Spinal cord (tissue), 9 donors: ENCODE measurements at regions not wholly inside any gene's neighbourhood (a gene's known extent, or its start where the extent isn't known, plus 50 kb on each side); places are given as distances from the start of the nearest gene placed in this dataset.

Source experiments
- DNase-seq, 6 donors: peaks; one replicate each; pipeline versions ENCODE4 v3.0.0 to v3.0.0-alpha.2; 2013 to 2015; ENCODE audit warnings: low spot score in 6 of 6, low read depth in 4 of 6
- H3K27ac ChIP-seq: one replicate; pipeline ENCODE4 v1.5.1; 2013; ENCODE audit warnings: low read depth, low read length, control low read depth
- H3K27me3 ChIP-seq: one replicate; pipeline ENCODE4 v1.6.1; 2013; ENCODE audit warnings: low read length; ENCODE audit not compliant: control insufficient read depth, insufficient read depth
- H3K36me3 ChIP-seq: one replicate; pipeline ENCODE4 v1.6.1; 2013; ENCODE audit warnings: low read length; ENCODE audit not compliant: control insufficient read depth, insufficient read depth
- H3K4me1 ChIP-seq: one replicate; pipeline ENCODE4 v1.6.1; 2013; ENCODE audit warnings: low read length; ENCODE audit not compliant: control insufficient read depth, insufficient read depth
- H3K4me3 ChIP-seq: one replicate; pipeline ENCODE4 v1.5.1; 2013; ENCODE audit warnings: low read depth, low read length, control low read depth
- H3K9me3 ChIP-seq: one replicate; pipeline ENCODE4 v1.6.1; 2013; ENCODE audit warnings: low read length; ENCODE audit not compliant: control insufficient read depth, insufficient read depth
- WGBS: methylation state at CpG from one replicate; pipeline ENCODE4 v1.1.5; 2013; ENCODE audit warnings: missing lambda C conversion rate; ENCODE audit not compliant: insufficient coverage; 5-methylcytosine and 5-hydroxymethylcytosine counted together
- donor health status: healthy.

- Histone ChIP-seq H3K36me3 (no peaks in the 10 kb centered on the region), H3K4me1 (no peaks in the 10 kb centered on the region), H3K27me3 (no peaks in the 10 kb centered on the region), H3K27ac (no peak overlapping the region), H3K4me3 (no peak overlapping the region), H3K9me3 (peaks cover 12% of the 10 kb centered on the region)
- DNase-seq, result peak in 2 of 6 donors; percentile 22 to 29
- 86% methylated on average over 1 of the region's 4 CpGs for WGBS
Measured at GRCh38 chr6:164417537-164418261, 891.7 kb downstream of the C6orf118 start.

DNA sequence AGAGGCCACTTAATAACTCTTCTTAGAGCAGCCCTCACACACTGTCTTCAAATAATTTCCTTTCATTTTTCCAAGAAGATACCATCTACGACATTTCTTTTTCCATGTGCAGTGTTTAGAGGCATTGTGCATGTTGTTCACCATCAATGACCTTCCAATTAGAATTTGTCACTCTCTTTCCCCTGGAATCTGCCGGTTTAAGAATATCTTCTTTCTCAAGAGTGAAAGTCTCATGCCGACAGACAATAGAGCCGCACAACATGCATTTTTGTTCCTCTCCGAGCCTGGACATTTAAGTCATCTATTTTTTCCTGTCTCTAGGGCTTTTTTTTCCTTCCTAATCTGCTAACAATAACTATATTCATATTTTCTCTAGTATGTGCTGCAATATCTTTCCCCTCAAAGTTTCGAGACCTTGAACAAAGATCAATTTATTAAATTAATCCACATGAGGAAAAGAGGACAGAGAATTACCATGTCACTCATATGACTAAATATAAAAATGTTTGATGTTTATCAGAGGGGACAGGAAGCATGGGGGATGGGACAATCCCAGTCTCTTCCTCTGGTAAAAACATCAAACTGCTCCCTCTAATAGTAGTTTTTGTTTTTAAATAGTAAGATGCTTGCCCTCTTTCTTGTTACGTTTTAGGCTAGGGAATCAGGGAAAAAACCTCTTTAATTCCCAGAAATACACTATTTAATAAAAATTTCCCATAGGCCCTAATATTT is 893.4 kb downstream of the C6orf118 start:
- peak in 2 of 6 donors; percentile 29 to 32 for DNase-seq
- Histone ChIP-seq H3K9me3 (peaks cover under 1% of the 10 kb centered on the region), H3K27me3 (no peaks in the 10 kb centered on the region), H3K4me3 (no peak overlapping the region), H3K36me3 (no peaks in the 10 kb centered on the region), H3K4me1 (no peaks in the 10 kb centered on the region), H3K27ac (peak overlapping the region; percentile 53)
- 33% methylated on average over 3 of the region's 7 CpGs for WGBS

- no CpG with 5 or more reads among the region's 3 CpGs for WGBS
- Histone ChIP-seq H3K36me3 (no peaks in the 10 kb centered on the region), H3K27me3 (no peaks in the 10 kb centered on the region), H3K4me1 (no peaks in the 10 kb centered on the region), H3K9me3 (no peaks in the 10 kb centered on the region), H3K4me3 (no peak overlapping the region), H3K27ac (no peak overlapping the region)
- no peak for DNase-seq
Measured at GRCh38 chr6:164414695-164415094, 894.7 kb downstream of the C6orf118 start.

GRCh38 chr6:164412566-164412965 is 896.8 kb downstream of the C6orf118 start:
- Histone ChIP-seq H3K4me3 (no peak overlapping the region), H3K27me3 (no peaks in the 10 kb centered on the region), H3K27ac (no peak overlapping the region), H3K36me3 (no peaks in the 10 kb centered on the region), H3K9me3 (no peaks in the 10 kb centered on the region), H3K4me1 (peaks cover 4% of the 10 kb centered on the region)
- DNase-seq, result no peak
- no CpG with 5 or more reads among the region's 2 CpGs for WGBS

DNA sequence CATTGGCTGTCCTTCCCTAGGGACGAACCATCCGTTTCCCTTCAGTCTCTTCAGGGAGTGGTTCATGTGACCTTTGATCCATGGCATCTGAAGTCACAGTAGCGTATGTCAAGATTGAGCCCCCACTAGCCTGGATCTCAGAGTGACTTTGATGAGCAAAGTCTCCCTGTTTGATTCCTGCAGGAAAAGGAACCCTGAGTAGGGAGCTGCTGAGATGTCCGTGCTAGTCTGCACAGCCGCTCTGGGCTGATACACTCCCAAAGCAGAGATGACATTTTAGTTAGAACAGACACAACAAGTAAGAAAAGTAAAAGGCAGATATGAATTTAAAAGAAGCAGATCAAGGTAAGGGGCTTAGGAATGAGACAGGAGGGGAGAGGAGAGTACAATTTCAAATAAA is 899.4 kb downstream of the C6orf118 start:
- no peak overlapping the region for H3K4me3 ChIP-seq
- peaks cover 4% of the 10 kb centered on the region for H3K4me1 ChIP-seq
- no peaks in the 10 kb centered on the region for H3K27me3 ChIP-seq
- WGBS, result 83% methylated on average over 3 of the region's 5 CpGs
- H3K36me3 ChIP-seq, result no peaks in the 10 kb centered on the region
- no peak overlapping the region for H3K27ac ChIP-seq
- no peak for DNase-seq
- H3K9me3 ChIP-seq, result no peaks in the 10 kb centered on the region

DNA sequence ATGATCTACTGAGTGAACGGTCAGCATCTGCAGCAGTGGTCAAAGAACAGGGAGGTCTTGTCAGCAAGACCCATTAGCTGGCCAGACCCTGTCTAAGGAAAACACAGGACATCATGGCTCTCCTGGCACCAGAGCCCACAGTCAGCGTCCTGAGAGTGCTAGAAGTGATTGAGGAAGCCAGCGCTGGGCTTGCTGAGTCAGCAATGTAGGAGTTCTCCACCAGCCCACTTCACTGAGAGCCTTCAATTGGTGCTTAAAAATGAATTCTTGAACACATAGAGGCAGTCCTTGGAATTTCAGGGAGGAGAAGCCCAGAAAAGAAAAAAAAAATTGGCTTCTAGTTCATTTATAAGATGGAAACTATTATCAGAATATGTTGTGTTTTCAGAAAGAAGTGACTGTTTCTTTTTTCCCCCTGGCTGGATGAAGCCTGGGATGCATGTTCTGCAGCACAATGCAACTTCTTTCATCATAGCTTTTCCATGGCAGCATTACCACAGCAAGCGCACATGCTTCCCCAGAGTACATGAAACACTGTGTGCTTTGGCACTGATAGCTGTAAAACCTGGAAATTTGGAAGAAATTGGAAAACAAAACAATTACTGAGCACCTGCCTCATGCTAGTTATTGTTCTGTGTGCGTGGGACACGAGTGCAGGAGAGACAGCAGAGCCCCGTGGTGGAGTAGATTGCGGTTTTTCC is 899.9 kb downstream of the C6orf118 start:
- 81% methylated on average over 7 of the region's 8 CpGs for WGBS
- no peak overlapping the region for H3K27ac ChIP-seq
- no peaks in the 10 kb centered on the region for H3K9me3 ChIP-seq
- DNase-seq, result peak in 2 of 6 donors; percentile 18 to 58
- H3K36me3 ChIP-seq, result no peaks in the 10 kb centered on the region
- H3K4me3 ChIP-seq, result no peak overlapping the region
- H3K27me3 ChIP-seq, result no peaks in the 10 kb centered on the region
- peaks cover 4% of the 10 kb centered on the region for H3K4me1 ChIP-seq

GRCh38 chr6:164408868-164409267 is 900.5 kb downstream of the C6orf118 start:
- Histone ChIP-seq H3K9me3 (no peaks in the 10 kb centered on the region), H3K36me3 (no peaks in the 10 kb centered on the region), H3K27ac (no peak overlapping the region), H3K4me1 (peaks cover 4% of the 10 kb centered on the region), H3K4me3 (no peak overlapping the region), H3K27me3 (no peaks in the 10 kb centered on the region)
- WGBS, result 96% methylated on average over 5 of the region's 5 CpGs
- no peak for DNase-seq

GRCh38 chr6:164404812-164405488 is 904.5 kb downstream of the C6orf118 start:
- H3K36me3 ChIP-seq, result no peaks in the 10 kb centered on the region
- H3K4me1 ChIP-seq, result peaks cover 4% of the 10 kb centered on the region
- no peaks in the 10 kb centered on the region for H3K9me3 ChIP-seq
- 80% methylated on average over 3 of the region's 4 CpGs for WGBS
- no peaks in the 10 kb centered on the region for H3K27me3 ChIP-seq
- no peak overlapping the region for H3K4me3 ChIP-seq
- H3K27ac ChIP-seq, result no peak overlapping the region
- no peak for DNase-seq

DNA sequence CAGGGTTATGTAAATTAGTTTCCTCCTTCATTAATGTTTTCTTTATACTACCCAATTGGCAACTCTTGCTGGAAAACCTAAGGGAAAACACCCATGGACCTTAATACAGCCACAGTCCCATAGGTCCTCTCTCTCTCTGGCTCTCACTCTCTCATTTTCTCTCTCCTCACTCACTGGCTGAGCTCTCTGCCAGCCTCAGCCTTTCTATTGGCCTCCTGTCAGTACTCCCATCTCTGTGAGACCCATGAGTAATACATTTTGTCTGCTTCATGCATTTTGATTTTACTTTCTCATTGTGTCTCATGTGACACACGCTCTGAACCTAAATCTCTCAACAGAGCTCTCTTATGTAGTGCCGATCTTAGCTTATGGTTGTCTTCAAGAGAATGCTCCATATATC is 907.5 kb downstream of the C6orf118 start:
- H3K4me3 ChIP-seq, result no peak overlapping the region
- no peaks in the 10 kb centered on the region for H3K27me3 ChIP-seq
- no CpG with 5 or more reads among the region's 2 CpGs for WGBS
- H3K9me3 ChIP-seq, result no peaks in the 10 kb centered on the region
- no peaks in the 10 kb centered on the region for H3K36me3 ChIP-seq
- H3K27ac ChIP-seq, result no peak overlapping the region
- DNase-seq, result no peak
- no peaks in the 10 kb centered on the region for H3K4me1 ChIP-seq
